Islet precursor cell (in vitro differentiated cells): ENCODE measurements at regions not wholly inside any gene's neighbourhood (a gene's known extent, or its start where the extent isn't known, plus 50 kb on each side); places are given as distances from the start of the nearest gene placed in this dataset.
"Not testable (repeated sequence)": the region's sequence is repeated elsewhere in the genome, so short reads cannot be mapped to it uniquely, and the experiment has no call there.

Source experiments
- DNase-seq: peaks from one replicate; pipeline ENCODE4 v3.0.0-alpha.2; 2018

DNA sequence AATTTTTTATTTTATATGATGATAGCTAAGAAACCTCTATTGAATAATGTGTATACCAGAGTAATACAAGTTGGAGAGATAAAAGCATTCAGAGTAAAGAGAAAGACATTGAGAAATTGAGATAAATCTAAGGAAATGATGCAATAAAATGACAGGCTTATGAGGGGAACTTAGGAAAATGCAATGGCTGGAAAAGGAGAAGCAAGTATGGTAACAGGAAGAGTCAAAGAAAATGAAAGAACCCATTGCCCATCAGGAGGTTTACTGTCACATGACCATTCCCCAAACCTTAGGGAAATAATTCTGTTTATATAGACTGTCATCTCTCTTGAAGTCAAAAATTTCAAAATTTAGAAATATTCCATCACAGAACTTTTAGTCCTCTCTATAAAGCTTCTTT is 808.0 kb upstream of the PRR20A start:
- DNase-seq = no peak

DNA sequence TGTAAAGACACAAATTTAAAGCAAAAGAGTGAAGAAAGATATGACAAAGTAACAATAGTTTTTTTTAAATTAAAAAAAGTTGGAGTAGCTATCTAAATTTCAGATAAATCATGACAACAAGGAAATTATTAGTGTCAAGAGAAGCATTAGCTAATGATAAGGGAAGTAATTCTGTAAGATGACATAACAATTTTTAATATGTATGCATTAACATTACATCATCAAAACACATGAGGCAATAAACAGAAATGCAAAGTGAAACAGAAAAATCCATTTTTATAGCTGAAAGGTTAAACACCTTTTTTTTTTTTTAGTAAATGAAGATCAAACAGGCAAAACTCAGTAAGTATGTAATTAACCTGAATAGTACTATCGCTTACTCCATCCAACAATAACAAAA is 804.9 kb upstream of the PRR20A start:
- no peak for DNase-seq

DNA sequence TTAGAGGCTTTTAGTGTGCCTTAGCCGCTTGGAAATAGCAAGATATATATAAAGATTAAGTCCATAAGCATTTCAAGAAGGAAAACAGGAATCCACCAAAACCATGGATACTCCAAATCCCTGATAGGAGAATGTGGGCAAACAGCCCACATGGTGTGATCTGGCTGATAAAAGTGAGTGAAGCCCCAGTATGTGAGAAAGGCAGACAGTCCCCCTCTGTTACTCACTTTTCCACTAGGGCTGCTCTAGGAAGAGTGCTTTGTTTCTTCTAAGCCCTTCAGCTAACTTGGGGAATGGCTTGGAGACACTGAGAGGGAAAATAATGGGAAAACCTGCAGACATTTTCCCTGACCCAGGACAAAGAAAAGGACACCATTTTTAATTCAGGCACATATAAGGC is 802.3 kb upstream of the PRR20A start:
- no peak for DNase-seq

DNA sequence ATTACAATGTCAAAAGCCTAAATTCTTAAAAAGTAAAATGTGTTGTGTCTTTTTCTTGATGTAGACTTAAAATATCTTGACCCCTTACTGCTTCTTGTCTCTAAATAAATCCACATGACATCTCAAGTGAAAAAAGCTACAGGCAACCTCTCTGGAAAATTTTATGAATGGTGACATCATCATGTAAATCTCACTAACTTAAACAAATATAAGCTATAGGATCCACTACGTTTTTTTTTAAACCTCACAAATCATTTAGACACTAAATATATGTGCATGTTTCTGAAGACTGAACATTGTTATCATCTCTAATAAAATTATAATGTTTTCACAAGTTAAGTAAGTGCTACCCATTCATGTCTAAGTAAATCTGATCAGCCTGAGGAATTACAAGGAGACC is 793.7 kb upstream of the PRR20A start:
- DNase-seq = no peak

- DNase-seq = no peak
These were observed 790.9 kb upstream of the PRR20A start for GRCh38 chr13:56349866-56350265.

DNA sequence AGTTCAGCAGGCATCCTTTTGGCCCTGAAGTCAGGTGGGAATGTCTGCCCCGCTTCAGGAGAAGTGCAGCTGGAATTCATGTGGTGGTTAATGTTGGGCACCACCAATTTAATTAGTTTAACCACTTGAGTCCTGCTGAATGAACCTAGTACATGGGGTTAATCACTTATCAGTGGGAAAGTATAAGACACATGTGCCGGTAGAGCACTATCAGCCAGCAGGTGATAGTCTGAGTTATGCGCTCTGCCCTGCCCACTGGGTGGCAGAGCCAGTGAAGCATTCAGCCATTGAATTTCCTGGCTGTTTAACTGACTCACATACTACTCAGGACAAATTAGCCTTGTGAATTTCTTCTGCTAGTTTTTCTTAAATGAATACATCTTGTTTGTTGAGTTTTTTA is 789.7 kb upstream of the PRR20A start:
- no peak for DNase-seq

- DNase-seq = no peak
These were observed 788.4 kb upstream of the PRR20A start for GRCh38 chr13:56352361-56352760.

DNA sequence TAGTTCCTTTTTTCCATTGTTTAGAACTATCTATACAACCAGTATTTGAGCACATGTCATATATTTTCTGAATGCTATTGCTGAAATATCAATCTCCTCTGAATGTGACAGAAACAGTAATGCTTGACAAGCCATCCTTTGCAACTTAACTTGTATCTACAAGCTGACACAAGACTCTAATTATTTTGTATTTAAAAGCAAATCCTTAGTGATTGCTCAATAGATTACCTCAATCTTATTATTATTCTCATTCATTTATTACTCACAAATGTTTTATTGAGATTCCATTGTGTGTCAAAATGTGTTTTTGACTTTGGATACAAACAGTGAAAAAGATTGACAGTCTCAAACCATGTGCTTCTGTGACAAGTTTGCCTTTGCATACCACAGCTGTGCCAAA is 787.8 kb upstream of the PRR20A start:
- DNase-seq = no peak

DNA sequence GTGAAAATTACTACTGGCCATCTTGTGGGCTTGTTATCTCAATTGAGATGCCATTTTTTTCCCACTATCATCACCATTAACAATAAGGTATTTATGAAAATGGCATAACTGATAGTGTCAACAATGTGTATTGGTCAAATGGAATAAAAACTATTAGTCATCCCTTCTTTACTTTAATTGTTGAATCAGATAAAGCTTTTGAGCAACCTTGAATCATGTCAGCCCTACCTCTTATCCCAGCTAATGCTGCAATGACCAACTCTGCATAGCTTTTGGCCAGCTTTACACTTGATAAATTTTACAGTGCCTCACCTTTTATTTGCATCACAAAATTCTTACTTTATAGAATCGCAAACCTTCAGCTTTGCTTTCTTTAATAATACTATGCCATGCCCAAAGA is 784.0 kb upstream of the PRR20A start:
- no peak for DNase-seq

- no peak for DNase-seq
These were observed 762.2 kb upstream of the PRR20A start for GRCh38 chr13:56378566-56378965.

- DNase-seq = no peak
These were observed 747.2 kb upstream of the PRR20A start for GRCh38 chr13:56393549-56393948.

DNA sequence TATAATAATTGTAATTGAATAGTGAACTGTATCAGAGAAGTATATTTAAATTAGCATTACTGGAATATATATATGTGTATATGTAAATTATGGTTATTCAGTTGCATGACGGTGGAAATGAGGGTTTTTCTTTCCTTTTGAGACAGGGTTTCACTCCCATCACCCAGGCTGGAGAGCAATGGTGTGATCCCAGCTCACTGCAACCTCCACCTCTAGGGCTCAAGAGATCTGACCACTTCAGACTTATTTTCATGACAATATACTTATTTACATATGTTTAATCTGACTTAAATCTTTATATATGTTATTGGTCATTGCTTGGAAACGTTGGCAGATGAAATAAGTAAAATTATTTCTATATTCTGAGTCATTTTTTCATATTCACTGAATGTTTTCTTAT is 744.4 kb upstream of the PRR20A start:
- DNase-seq = no peak

GRCh38 chr13:56400774-56401173 is 739.9 kb upstream of the PRR20A start:
- no peak for DNase-seq

- DNase-seq = peak; percentile 50
These were observed 727.9 kb upstream of the PRR20A start for GRCh38 chr13:56412856-56413255.

DNA sequence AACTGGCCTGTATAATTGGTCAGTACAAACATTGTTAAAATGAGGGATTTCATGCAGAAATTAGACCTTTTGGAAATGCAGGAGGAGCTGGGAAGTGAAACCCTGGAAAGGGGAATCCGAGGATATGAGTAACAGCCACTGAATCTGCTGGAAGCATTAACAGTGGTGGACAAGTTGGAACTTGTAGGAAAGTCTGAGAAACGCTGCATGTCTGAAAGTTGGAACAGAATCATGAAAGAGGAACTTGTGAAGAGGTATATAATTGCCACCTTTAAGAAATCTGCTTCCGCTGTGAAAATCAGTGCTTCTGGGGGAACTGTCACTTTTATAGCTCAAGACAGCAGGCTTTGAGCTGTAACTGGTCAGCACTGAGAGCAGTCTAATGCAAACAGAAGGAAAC is 716.5 kb upstream of the PRR20A start:
- DNase-seq = peak; percentile 61

- DNase-seq = no peak
These were observed 683.1 kb upstream of the PRR20A start for GRCh38 chr13:56457535-56458190.

- DNase-seq = no peak
These were observed 681.4 kb upstream of the PRR20A start for GRCh38 chr13:56459286-56459685.

- DNase-seq = no peak
These were observed 639.0 kb upstream of the PRR20A start for GRCh38 chr13:56501750-56502149.

DNA sequence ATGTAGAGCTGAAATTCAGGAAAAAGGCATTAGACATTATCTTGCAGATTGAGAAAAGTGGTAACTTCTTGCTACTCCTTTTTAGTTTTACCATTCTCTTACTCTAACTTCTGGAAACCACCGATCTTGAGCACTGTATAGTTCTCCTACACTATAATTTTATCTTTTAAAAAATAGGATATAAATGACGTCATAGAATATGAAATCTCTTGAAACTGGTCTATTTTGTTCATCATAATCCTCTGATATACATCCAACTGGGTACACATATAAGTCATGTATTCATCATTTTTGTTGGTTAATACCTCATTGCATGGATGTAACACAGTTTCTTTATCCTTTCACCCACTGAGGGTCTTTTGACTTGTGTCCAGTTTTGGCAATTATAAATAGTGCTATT is 629.9 kb upstream of the PRR20A start:
- no peak for DNase-seq

DNA sequence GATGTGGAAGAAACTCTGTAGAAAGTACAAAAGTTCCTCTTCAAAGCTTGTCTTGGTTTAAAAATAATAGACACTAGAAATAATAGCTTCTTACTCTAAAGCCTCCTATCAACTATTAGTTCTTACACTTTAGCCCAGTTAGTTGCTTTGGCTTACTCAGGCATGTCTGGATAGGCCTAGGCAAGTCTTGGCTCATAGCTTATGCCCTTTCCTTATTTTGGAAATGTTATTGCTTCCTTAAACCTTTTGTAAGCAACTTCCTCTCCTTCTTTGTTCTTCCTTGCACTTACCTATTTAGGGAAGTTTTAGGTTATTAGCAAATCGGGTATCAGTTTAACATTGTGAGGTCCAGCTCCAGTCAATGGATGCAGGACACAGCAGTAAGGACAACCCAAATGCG is 628.4 kb upstream of the PRR20A start:
- DNase-seq = not testable (repeated sequence)

GRCh38 chr13:56515441-56515840 is 625.3 kb upstream of the PRR20A start:
- no peak for DNase-seq

GRCh38 chr13:56528040-56528790 is 612.5 kb upstream of the PRR20A start:
- DNase-seq = no peak

DNA sequence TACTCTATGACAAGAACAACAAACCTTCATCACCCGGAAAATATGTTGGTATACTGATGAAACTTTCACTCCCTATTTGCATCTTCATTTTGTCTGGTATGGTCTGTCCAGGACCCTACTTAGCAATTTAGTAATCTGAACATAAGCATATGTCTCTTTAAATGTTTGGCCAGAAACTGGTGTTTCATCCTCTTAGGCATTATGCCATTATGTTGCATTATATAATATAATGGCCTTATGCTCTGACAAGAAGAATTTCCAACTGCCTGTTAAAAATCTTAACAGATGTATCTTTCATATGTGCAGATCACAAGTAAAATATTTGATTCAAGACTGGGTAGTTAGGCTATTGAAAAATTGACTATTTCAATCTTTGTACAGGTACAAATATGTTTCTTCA is 610.6 kb upstream of the PRR20A start:
- DNase-seq = no peak

DNA sequence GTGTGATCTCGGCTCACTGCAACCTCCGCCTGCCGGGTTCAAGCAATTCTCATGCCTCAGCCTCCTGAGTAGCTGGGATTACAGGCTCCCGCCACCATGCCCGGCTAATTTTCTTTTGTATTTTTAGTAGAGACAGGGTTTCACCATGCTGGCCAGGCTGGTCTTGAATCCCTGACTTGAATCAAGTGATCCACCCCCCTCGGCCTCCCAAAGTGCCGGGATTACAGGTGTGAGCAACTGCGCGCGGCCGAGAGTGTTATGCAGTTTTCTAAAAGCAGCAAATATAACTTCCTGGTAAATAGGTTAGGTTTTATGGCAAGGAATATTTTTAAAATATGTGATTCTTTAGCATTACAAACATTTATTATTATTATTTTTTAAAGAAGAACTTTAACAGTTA is 592.8 kb upstream of the PRR20A start:
- DNase-seq = not testable (repeated sequence)
